Activated T-helper 1 cell treated with anti-CD3 and anti-CD28 coated beads, Interleukin-12 subunit alpha, Interleukin-12 subunit beta, Interleukin-2, Interleukin-4 antibody, amounts not matched to agents 30 ng/mL and 10 ng/mL and 1 ng/mL, durations not matched to agents 14 hours and 24 hours and 36 hours (primary cell): ENCODE measurements at regions not wholly inside any gene's neighbourhood (a gene's known extent, or its start where the extent isn't known, plus 50 kb on each side); places are given as distances from the start of the nearest gene placed in this dataset.
"Not testable (repeated sequence)": the region's sequence is repeated elsewhere in the genome, so short reads cannot be mapped to it uniquely, and the experiment has no call there.

Experiments used
- DNase-seq: peaks from one replicate; pipeline ENCODE4 v3.0.0; 2021; ENCODE audit warnings: low spot score
- H3K27ac Mint-ChIP-seq: one replicate; pipeline ENCODE4 v1.8.0; 2021; ENCODE audit warnings: mild to moderate bottlenecking, mixed read lengths
- H3K27me3 Mint-ChIP-seq: one replicate; pipeline ENCODE4 v1.8.0; 2022; ENCODE audit warnings: mild to moderate bottlenecking, moderate library complexity, mixed read lengths; ENCODE audit not compliant: insufficient read depth
- H3K36me3 Mint-ChIP-seq: one replicate; pipeline ENCODE4 v1.8.0; 2021; ENCODE audit warnings: low read depth, mixed read lengths
- H3K4me1 Mint-ChIP-seq: one replicate; pipeline ENCODE4 v1.8.0; 2021; ENCODE audit warnings: low read depth, mixed read lengths
- H3K4me3 Mint-ChIP-seq: one replicate; pipeline ENCODE4 v1.8.0; 2021; ENCODE audit warnings: mild to moderate bottlenecking, moderate library complexity, mixed read lengths
- H3K9me3 Mint-ChIP-seq: one replicate; pipeline ENCODE4 v1.8.0; 2021; ENCODE audit warnings: mixed read lengths
- intact Hi-C: fragments of 100-400 bp; cut with micrococcal nuclease; formaldehyde crosslinking; loops from one replicate; pipeline ENCODE4 v1.15.1; 2024

DNA sequence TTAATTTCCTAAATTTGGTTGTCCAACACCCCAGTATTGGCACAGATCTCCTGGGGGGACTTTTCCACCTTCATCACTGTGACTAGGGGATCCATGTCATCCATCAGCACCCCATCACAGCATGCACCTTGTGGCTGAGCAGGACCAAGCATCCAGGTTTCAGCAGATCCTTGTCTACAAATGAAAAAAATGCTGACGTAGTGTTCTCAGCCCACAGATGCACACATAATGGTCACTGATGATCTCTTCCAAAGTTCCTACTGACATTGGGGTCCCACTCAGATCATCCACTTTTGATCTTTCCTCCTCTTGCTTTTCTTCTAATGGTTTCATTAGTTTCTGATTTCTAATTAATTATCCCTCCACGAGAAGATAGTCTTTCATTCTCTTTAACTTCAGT lies 373.1 kb downstream of the TBX15 start:
- intact Hi-C loops, result no loop called here
- Mint-ChIP-seq H3K36me3 (no peaks in the 10 kb centered on the region), H3K4me1 (no peaks in the 10 kb centered on the region), H3K9me3 (peaks cover 19% of the 10 kb centered on the region), H3K27ac (no peak overlapping the region), H3K4me3 (no peak overlapping the region), H3K27me3 (no peaks in the 10 kb centered on the region)
- DNase-seq, result no peak

DNA sequence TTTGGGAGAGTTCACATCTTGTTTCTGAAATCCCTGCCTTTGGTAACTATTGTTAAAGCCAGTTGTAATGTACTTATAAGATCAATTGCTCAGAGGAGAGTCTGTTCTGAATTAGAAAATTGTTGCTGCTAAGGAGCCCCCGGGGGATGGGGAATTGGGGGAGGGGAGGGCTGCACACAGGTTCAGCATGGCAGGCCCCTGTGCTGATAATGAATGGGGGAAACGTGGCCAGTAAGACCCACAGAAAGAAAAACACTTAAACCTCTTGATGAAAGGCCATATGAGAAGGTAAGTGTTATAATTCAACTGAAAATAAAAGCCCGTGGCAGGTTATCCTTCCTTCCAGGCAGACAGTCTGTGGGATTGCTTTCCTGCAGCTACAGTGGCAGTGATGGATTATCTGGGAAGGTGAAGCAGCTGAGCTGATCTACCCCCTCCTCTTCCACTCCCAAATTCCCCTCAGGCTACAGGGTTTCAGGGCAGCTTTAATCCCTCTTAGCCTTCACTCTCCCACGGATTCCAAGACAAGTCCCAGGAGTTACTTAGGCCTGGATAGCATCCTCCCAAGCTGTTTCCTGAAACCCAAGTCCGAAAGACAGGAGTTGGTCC lies 398.8 kb downstream of the TBX15 start:
- DNase-seq, result no peak
- Mint-ChIP-seq H3K4me3 (no peak overlapping the region), H3K9me3 (no peaks in the 10 kb centered on the region), H3K4me1 (no peaks in the 10 kb centered on the region), H3K36me3 (no peaks in the 10 kb centered on the region), H3K27ac (no peak overlapping the region), H3K27me3 (peaks cover 1% of the 10 kb centered on the region)
- intact Hi-C loops, result no loop called here

GRCh38 chr1:118588566-118588965 lies 399.6 kb downstream of the TBX15 start:
- intact Hi-C loops, result no loop called here
- Mint-ChIP-seq H3K36me3 (no peaks in the 10 kb centered on the region), H3K27ac (no peak overlapping the region), H3K4me1 (no peaks in the 10 kb centered on the region), H3K9me3 (no peaks in the 10 kb centered on the region), H3K4me3 (no peak overlapping the region), H3K27me3 (peaks cover 1% of the 10 kb centered on the region)
- DNase-seq, result no peak

DNA sequence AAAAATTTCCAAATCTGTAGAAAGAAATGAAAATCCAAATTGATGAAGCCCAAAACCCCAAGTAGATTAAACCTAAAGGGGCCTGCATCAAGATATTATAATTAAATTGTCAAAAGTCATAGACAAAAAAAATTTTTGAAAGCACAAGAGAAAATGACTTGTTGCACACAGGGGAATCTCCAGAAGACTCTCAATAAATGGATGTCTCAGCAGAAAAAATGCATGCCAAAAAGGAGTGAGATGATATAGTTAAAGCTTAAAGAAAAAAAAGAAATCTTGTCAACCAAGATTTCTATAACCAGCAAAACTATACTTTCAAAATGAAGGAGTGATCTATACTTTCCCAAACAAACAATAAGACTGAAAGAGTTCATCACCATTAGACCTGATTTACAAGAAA lies 393.2 kb upstream of the SPAG17 start:
- H3K4me3 Mint-ChIP-seq, result no peak overlapping the region
- H3K9me3 Mint-ChIP-seq, result peaks cover 27% of the 10 kb centered on the region

DNA sequence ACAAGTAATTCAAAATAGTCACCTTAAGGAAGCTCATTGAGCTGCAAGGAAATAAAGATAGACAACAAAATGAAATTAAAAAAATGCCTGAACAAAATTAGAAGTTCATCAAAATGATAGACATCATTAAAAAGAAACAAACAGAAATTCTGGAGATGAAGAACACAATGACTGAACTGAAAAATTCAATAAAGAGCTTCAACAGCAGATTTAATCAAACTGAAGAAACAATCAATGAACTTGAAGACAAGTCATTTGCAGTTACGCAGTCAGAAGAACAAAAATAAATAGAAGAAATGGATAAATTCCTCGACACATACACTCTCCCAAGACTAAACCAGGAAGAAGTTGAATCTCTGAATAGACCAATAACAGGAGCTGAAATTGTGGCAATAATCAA lies 390.0 kb upstream of the SPAG17 start:
- peaks cover 34% of the 10 kb centered on the region for H3K9me3 Mint-ChIP-seq
- H3K4me3 Mint-ChIP-seq, result no peak overlapping the region
- H3K27ac Mint-ChIP-seq, result no peak overlapping the region
- no peak for DNase-seq
- no peaks in the 10 kb centered on the region for H3K36me3 Mint-ChIP-seq
- no peaks in the 10 kb centered on the region for H3K4me1 Mint-ChIP-seq
- no peaks in the 10 kb centered on the region for H3K27me3 Mint-ChIP-seq
- intact Hi-C loops, result no loop called here

More for the DNA sequence above, 393.2 kb upstream of the SPAG17 start:
- DNase-seq, result no peak
- H3K27me3 Mint-ChIP-seq, result no peaks in the 10 kb centered on the region
- intact Hi-C loops, result no loop called here
- no peaks in the 10 kb centered on the region for H3K4me1 Mint-ChIP-seq
- H3K27ac Mint-ChIP-seq, result no peak overlapping the region
- H3K36me3 Mint-ChIP-seq, result no peaks in the 10 kb centered on the region

DNA sequence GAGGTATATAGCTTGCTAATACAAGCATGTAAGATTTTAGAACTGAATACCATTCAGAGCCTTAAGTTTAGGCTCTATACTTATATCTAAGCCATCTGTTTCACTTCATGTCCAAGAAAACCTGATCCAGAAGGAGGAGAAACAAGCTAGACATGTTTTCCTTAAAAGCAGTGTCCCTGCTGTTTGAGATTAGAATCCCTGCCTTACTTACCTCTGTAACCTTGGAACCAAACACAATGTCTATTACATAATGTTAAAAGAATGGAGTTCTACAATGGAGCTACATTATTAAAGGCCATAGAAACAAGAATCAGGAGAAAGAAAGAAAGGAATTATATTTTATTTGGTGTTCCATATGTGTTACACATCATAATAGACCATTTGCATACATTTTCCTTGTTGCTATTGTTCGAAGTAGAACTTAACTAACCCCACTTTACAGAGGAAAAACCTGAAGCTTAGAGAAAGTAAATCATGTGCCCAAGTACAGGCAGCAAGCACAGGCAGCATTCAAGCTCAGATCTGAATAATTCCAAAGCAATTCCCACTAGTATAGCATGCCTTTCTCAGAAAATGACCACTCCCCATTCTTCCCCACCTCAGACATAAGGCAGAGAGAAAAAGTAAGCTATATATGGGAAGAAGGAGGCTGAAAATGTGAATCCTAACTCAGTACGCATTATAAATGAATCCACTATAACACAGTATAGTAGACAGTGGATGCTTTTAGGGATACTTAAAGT lies 380.1 kb upstream of the SPAG17 start:
- Mint-ChIP-seq H3K9me3 (peaks cover 4% of the 10 kb centered on the region), H3K27me3 (no peaks in the 10 kb centered on the region), H3K4me3 (no peak overlapping the region), H3K36me3 (no peaks in the 10 kb centered on the region), H3K27ac (no peak overlapping the region), H3K4me1 (no peaks in the 10 kb centered on the region)
- DNase-seq, result no peak
- intact Hi-C loops, result no loop called here

- DNase-seq, result no peak
- H3K9me3 Mint-ChIP-seq, result peaks cover 4% of the 10 kb centered on the region
- no peaks in the 10 kb centered on the region for H3K36me3 Mint-ChIP-seq
- H3K4me1 Mint-ChIP-seq, result no peaks in the 10 kb centered on the region
- H3K27ac Mint-ChIP-seq, result no peak overlapping the region
- intact Hi-C loops, result no loop called here
- H3K4me3 Mint-ChIP-seq, result no peak overlapping the region
- H3K27me3 Mint-ChIP-seq, result no peaks in the 10 kb centered on the region
Observed at GRCh38 chr1:118563981-118564951, 379.2 kb upstream of the SPAG17 start.

GRCh38 chr1:118558933-118559332 lies 373.9 kb upstream of the SPAG17 start:
- no peak for DNase-seq
- Mint-ChIP-seq H3K4me1 (no peaks in the 10 kb centered on the region), H3K27ac (no peak overlapping the region), H3K27me3 (no peaks in the 10 kb centered on the region), H3K36me3 (no peaks in the 10 kb centered on the region), H3K9me3 (peaks cover 8% of the 10 kb centered on the region), H3K4me3 (no peak overlapping the region)
- intact Hi-C loops, result no loop called here

GRCh38 chr1:118556936-118557335 lies 371.9 kb upstream of the SPAG17 start:
- Mint-ChIP-seq H3K9me3 (peaks cover 17% of the 10 kb centered on the region), H3K4me3 (no peak overlapping the region), H3K36me3 (no peaks in the 10 kb centered on the region), H3K27me3 (no peaks in the 10 kb centered on the region), H3K27ac (no peak overlapping the region), H3K4me1 (no peaks in the 10 kb centered on the region)
- DNase-seq, result no peak
- intact Hi-C loops, result no loop called here

- Mint-ChIP-seq H3K4me1 (no peaks in the 10 kb centered on the region), H3K4me3 (no peak overlapping the region), H3K27me3 (no peaks in the 10 kb centered on the region), H3K36me3 (no peaks in the 10 kb centered on the region), H3K9me3 (peaks cover 21% of the 10 kb centered on the region), H3K27ac (no peak overlapping the region)
- DNase-seq, result no peak
- intact Hi-C loops, result no loop called here
Observed at GRCh38 chr1:118555638-118556037, 370.6 kb upstream of the SPAG17 start.

GRCh38 chr1:118535901-118536300 lies 350.9 kb upstream of the SPAG17 start:
- DNase-seq, result no peak
- Mint-ChIP-seq H3K9me3 (peaks cover 8% of the 10 kb centered on the region), H3K4me3 (no peak overlapping the region), H3K4me1 (no peaks in the 10 kb centered on the region), H3K27ac (no peak overlapping the region), H3K27me3 (no peaks in the 10 kb centered on the region), H3K36me3 (no peaks in the 10 kb centered on the region)
- intact Hi-C loops, result no loop called here

GRCh38 chr1:118511922-118512321 lies 326.9 kb upstream of the SPAG17 start:
- H3K4me1 Mint-ChIP-seq, H3K36me3 Mint-ChIP-seq, intact Hi-C loops, H3K4me3 Mint-ChIP-seq, DNase-seq, H3K27ac Mint-ChIP-seq, H3K27me3 Mint-ChIP-seq: not testable (repeated sequence)
- H3K9me3 Mint-ChIP-seq, result peaks cover 20% of the 10 kb centered on the region

DNA sequence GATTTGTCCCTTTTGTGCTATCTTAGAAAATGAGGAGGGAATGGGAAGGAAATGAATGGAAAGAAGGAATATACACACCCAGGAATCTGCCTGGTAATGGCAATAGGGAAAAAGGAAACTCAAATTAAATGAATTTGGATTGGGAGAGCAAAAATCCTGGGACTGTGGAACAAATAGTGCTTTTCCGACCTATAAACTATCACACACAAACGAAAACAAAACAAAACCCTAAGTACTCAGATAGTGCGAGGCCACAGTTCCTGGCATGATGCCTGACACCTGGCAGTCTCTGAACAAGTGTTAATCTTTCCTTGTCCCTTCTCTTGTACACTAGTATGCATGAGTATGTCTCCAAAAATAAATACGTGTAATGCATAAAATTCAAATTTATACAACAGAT lies 319.8 kb upstream of the SPAG17 start:
- H3K36me3 Mint-ChIP-seq, result no peaks in the 10 kb centered on the region
- no peaks in the 10 kb centered on the region for H3K4me1 Mint-ChIP-seq
- intact Hi-C loops, result no loop called here
- no peak for DNase-seq
- no peaks in the 10 kb centered on the region for H3K9me3 Mint-ChIP-seq
- H3K4me3 Mint-ChIP-seq, result no peak overlapping the region
- H3K27me3 Mint-ChIP-seq, result no peaks in the 10 kb centered on the region
- H3K27ac Mint-ChIP-seq, result no peak overlapping the region
